ENCODE measurements at regions not wholly inside any gene's neighbourhood (a gene's known extent, or its start where the extent isn't known, plus 50 kb on each side); places are given as distances from the start of the nearest gene placed in this dataset.

- Histone ChIP-seq H3K4me3 (ENCODE audit: low read depth, low read length) (no peak overlapping the region), H3K36me3 (ENCODE audit: insufficient read depth) (no peaks in the 10 kb centered on the region), H3K4me1 (ENCODE audit: insufficient read depth) (no peaks in the 10 kb centered on the region), H3K27ac (ENCODE audit: low read depth) (no peak overlapping the region)
- 94% methylated on average over 1 of the region's 1 CpG for WGBS
- DNase-seq (ENCODE audit: extremely low spot score): no peak
Observed at GRCh38 chr10:78813526-78813925, 255.2 kb upstream of the ZMIZ1 start.

GRCh38 chr10:78813998-78814399 lies 254.8 kb upstream of the ZMIZ1 start:
- Histone ChIP-seq H3K4me1 (ENCODE audit: insufficient read depth) (no peaks in the 10 kb centered on the region), H3K36me3 (ENCODE audit: insufficient read depth) (no peaks in the 10 kb centered on the region)

GRCh38 chr10:78814407-78814806 lies 254.4 kb upstream of the ZMIZ1 start:
- WGBS: 86% methylated on average over 3 of the region's 3 CpGs

More at GRCh38 chr10:78813998-78814399, 254.8 kb upstream of the ZMIZ1 start:
- DNase-seq (ENCODE audit: extremely low spot score): no peak
- Histone ChIP-seq H3K27ac (ENCODE audit: low read depth) (no peak overlapping the region), H3K4me3 (ENCODE audit: low read depth, low read length) (no peak overlapping the region)
- 73% methylated on average over 6 of the region's 6 CpGs for WGBS

GRCh38 chr10:78815702-78816334 lies 252.9 kb upstream of the ZMIZ1 start:
- Histone ChIP-seq H3K4me3 (ENCODE audit: low read depth, low read length) (no peak overlapping the region), H3K36me3 (ENCODE audit: insufficient read depth) (no peaks in the 10 kb centered on the region), H3K27ac (ENCODE audit: low read depth) (no peak overlapping the region), H3K4me1 (ENCODE audit: insufficient read depth) (no peaks in the 10 kb centered on the region)
- WGBS: 65% methylated on average over 2 of the region's 2 CpGs
- DNase-seq (ENCODE audit: extremely low spot score): no peak

More at GRCh38 chr10:78814407-78814806, 254.4 kb upstream of the ZMIZ1 start:
- DNase-seq (ENCODE audit: extremely low spot score): no peak
- Histone ChIP-seq H3K4me3 (ENCODE audit: low read depth, low read length) (no peak overlapping the region), H3K4me1 (ENCODE audit: insufficient read depth) (no peaks in the 10 kb centered on the region), H3K27ac (ENCODE audit: low read depth) (no peak overlapping the region), H3K36me3 (ENCODE audit: insufficient read depth) (no peaks in the 10 kb centered on the region)

- no peak for DNase-seq (ENCODE audit: extremely low spot score)
- Histone ChIP-seq H3K4me1 (ENCODE audit: insufficient read depth) (no peaks in the 10 kb centered on the region), H3K27ac (ENCODE audit: low read depth) (no peak overlapping the region), H3K36me3 (ENCODE audit: insufficient read depth) (no peaks in the 10 kb centered on the region), H3K4me3 (ENCODE audit: low read depth, low read length) (no peak overlapping the region)
- WGBS: 33% methylated on average over 3 of the region's 3 CpGs
Observed at GRCh38 chr10:78817361-78817760, 251.4 kb upstream of the ZMIZ1 start.

- WGBS: 95% methylated on average over 3 of the region's 3 CpGs
- DNase-seq (ENCODE audit: extremely low spot score): no peak
- H3K36me3 ChIP-seq (ENCODE audit: insufficient read depth): no peaks in the 10 kb centered on the region
- H3K4me1 ChIP-seq (ENCODE audit: insufficient read depth): no peaks in the 10 kb centered on the region
- H3K27ac ChIP-seq (ENCODE audit: low read depth): no peak overlapping the region
- no peak overlapping the region for H3K4me3 ChIP-seq (ENCODE audit: low read depth, low read length)
Observed at GRCh38 chr10:78817804-78818203, 251.0 kb upstream of the ZMIZ1 start.

- no peaks in the 10 kb centered on the region for H3K36me3 ChIP-seq (ENCODE audit: insufficient read depth)
- H3K4me3 ChIP-seq (ENCODE audit: low read depth, low read length): no peak overlapping the region
- 88% methylated on average over 7 of the region's 7 CpGs for WGBS
- no peak overlapping the region for H3K27ac ChIP-seq (ENCODE audit: low read depth)
- no peak for DNase-seq (ENCODE audit: extremely low spot score)
- no peaks in the 10 kb centered on the region for H3K4me1 ChIP-seq (ENCODE audit: insufficient read depth)
Observed at GRCh38 chr10:78819361-78820006, 249.3 kb upstream of the ZMIZ1 start.

GRCh38 chr10:78820007-78820362 lies 248.8 kb upstream of the ZMIZ1 start:
- H3K36me3 ChIP-seq (ENCODE audit: insufficient read depth): no peaks in the 10 kb centered on the region
- DNase-seq (ENCODE audit: extremely low spot score): no peak
- no peak overlapping the region for H3K27ac ChIP-seq (ENCODE audit: low read depth)
- H3K4me1 ChIP-seq (ENCODE audit: insufficient read depth): no peaks in the 10 kb centered on the region
- no peak overlapping the region for H3K4me3 ChIP-seq (ENCODE audit: low read depth, low read length)
- 63% methylated on average over 2 of the region's 2 CpGs for WGBS

- WGBS: 84% methylated on average over 4 of the region's 4 CpGs
- no peak for DNase-seq (ENCODE audit: extremely low spot score)
- no peaks in the 10 kb centered on the region for H3K4me1 ChIP-seq (ENCODE audit: insufficient read depth)
Observed at GRCh38 chr10:78821052-78821451, 247.7 kb upstream of the ZMIZ1 start.

GRCh38 chr10:78828647-78829539 lies 239.9 kb upstream of the ZMIZ1 start:
- Histone ChIP-seq H3K27ac (ENCODE audit: low read depth) (no peak overlapping the region), H3K4me3 (ENCODE audit: low read depth, low read length) (no peak overlapping the region), H3K36me3 (ENCODE audit: insufficient read depth) (no peaks in the 10 kb centered on the region), H3K4me1 (ENCODE audit: insufficient read depth) (no peaks in the 10 kb centered on the region)
- DNase-seq (ENCODE audit: extremely low spot score): no peak
- 79% methylated on average over 24 of the region's 24 CpGs for WGBS

More at GRCh38 chr10:78821052-78821451, 247.7 kb upstream of the ZMIZ1 start:
- H3K27ac ChIP-seq (ENCODE audit: low read depth): no peak overlapping the region
- H3K36me3 ChIP-seq (ENCODE audit: insufficient read depth): no peaks in the 10 kb centered on the region
- no peak overlapping the region for H3K4me3 ChIP-seq (ENCODE audit: low read depth, low read length)

GRCh38 chr10:78829565-78829964 lies 239.2 kb upstream of the ZMIZ1 start:
- Histone ChIP-seq H3K36me3 (ENCODE audit: insufficient read depth) (no peaks in the 10 kb centered on the region), H3K4me1 (ENCODE audit: insufficient read depth) (no peaks in the 10 kb centered on the region), H3K4me3 (ENCODE audit: low read depth, low read length) (no peak overlapping the region), H3K27ac (ENCODE audit: low read depth) (no peak overlapping the region)
- WGBS: 33% methylated on average over 9 of the region's 9 CpGs
- DNase-seq (ENCODE audit: extremely low spot score): no peak

GRCh38 chr10:78830062-78830975 lies 238.4 kb upstream of the ZMIZ1 start:
- no peak for DNase-seq (ENCODE audit: extremely low spot score)
- 58% methylated on average over 7 of the region's 7 CpGs for WGBS
- Histone ChIP-seq H3K36me3 (ENCODE audit: insufficient read depth) (no peaks in the 10 kb centered on the region), H3K4me1 (ENCODE audit: insufficient read depth) (no peaks in the 10 kb centered on the region), H3K27ac (ENCODE audit: low read depth) (no peak overlapping the region), H3K4me3 (ENCODE audit: low read depth, low read length) (no peak overlapping the region)

- no peak overlapping the region for H3K27ac ChIP-seq (ENCODE audit: low read depth)
- no peaks in the 10 kb centered on the region for H3K36me3 ChIP-seq (ENCODE audit: insufficient read depth)
- H3K4me1 ChIP-seq (ENCODE audit: insufficient read depth): no peaks in the 10 kb centered on the region
- no peak overlapping the region for H3K4me3 ChIP-seq (ENCODE audit: low read depth, low read length)
- WGBS: 83% methylated on average over 7 of the region's 7 CpGs
- no peak for DNase-seq (ENCODE audit: extremely low spot score)
Observed at GRCh38 chr10:78830976-78831375, 237.8 kb upstream of the ZMIZ1 start.
